HCT116 (cell line): ENCODE measurements at regions not wholly inside any gene's neighbourhood (a gene's known extent, or its start where the extent isn't known, plus 50 kb on each side); places are given as distances from the start of the nearest gene placed in this dataset.

Experiments
- ATAC-seq: fragments of 200-7000 bp; cut with Tn5 transposase; 2 replicates; pipeline ENCODE4 v1.9.1; 2020; ENCODE audit warnings: mild to moderate bottlenecking, moderate library complexity
- BruUV-seq: library from RNA; stranded (reverse); fragments of 400-500 nt; replicated peaks from 2 replicates; lab custom pipeline; 2021; lab: Mats Ljungman, UMichigan
- CTCF ChIA-PET: fragments of 300-600 bp; sonication (Branson Sonifier 250); formaldehyde crosslinking; loops from one replicate; lab custom pipeline; 2021; ENCODE audit warnings: antibody characterized with exemption; lab: Charles Lee
- POLR2A ChIA-PET: fragments of 300-600, 350-600 bp; sonication (Branson Sonifier 250); formaldehyde crosslinking; loops from one replicate; lab custom pipeline; 2021; ENCODE audit warnings: antibody characterized with exemption; lab: Charles Lee
- RAD21 ChIA-PET, 2 experiments: fragments of 300-600 bp; sonication (Branson Sonifier 250); formaldehyde crosslinking; loops; one replicate each; lab custom pipeline; 2023; ENCODE audit warnings: low total read pairs in 2 of 2; ENCODE audit not compliant: uncharacterized antibody in 2 of 2, unreplicated experiment in 2 of 2, low non-redundant PET in 1 of 2; lab: Charles Lee
- DNase-seq: peaks from one replicate; pipeline ENCODE4 v3.0.0-alpha.2; 2010; ENCODE audit warnings: low read depth, low spot score
- H2AFZ ChIP-seq: fragments of 200-600 bp; shearing (Covaris generic), sonication (generic); 2 replicates; pipeline ENCODE4 v1.6.1; 2017; ENCODE audit warnings: low read depth, mixed run types, mixed read lengths, antibody characterized with exemption, low read length; ENCODE audit not compliant: poor library complexity, severe bottlenecking
- H3K27ac ChIP-seq: 2 replicates; pipeline ENCODE4 v1.5.1; 2012; ENCODE audit warnings: low read depth, low read length
- H3K27me3 ChIP-seq: fragments of 200-600 bp; sonication (generic); 2 replicates; pipeline ENCODE4 v1.6.1; 2016; ENCODE audit warnings: mixed run types, low read length, mixed read lengths; ENCODE audit not compliant: insufficient read depth
- H3K36me3 ChIP-seq, 2 experiments: fragments of 200-500 bp in 1 of 2; fragments of 200-600 bp in 1 of 2; sonication (Bioruptor generic) in 1 of 2; sonication (generic) in 1 of 2; 2 replicates each; pipeline versions ENCODE4 v1.5.1 to v1.6.1; 2014 to 2016; ENCODE audit warnings: low read length in 2 of 2, inconsistent platforms in 1 of 2, mixed read lengths in 1 of 2, mixed run types in 1 of 2; ENCODE audit not compliant: insufficient read depth in 2 of 2, control insufficient read depth in 1 of 2
- H3K4me1 ChIP-seq, 2 experiments: fragments of 200-600 bp in 1 of 2; sonication (generic) in 1 of 2; 2 replicates each; pipeline versions ENCODE4 v1.5.1 to v1.6.1; 2012 to 2017; ENCODE audit warnings: low read length in 2 of 2, inconsistent platforms in 1 of 2, mild to moderate bottlenecking in 1 of 2, mixed read lengths in 1 of 2, mixed run types in 1 of 2, moderate library complexity in 1 of 2; ENCODE audit not compliant: insufficient read depth in 2 of 2, control insufficient read depth in 1 of 2
- H3K4me2 ChIP-seq: fragments of 200-600 bp; sonication (generic); 2 replicates; pipeline ENCODE4 v1.6.1; 2017; ENCODE audit warnings: mixed run types, low read length, mixed read lengths
- H3K4me3 ChIP-seq, 2 experiments: fragments of 200-600 bp in 1 of 2; sonication (generic) in 1 of 2; replicated peaks in 1 of 2; 2 replicates each; pipeline ENCODE4 v1.5.1; 2011 to 2016; ENCODE audit warnings: low read length in 2 of 2, control low read depth in 1 of 2, low read depth in 1 of 2, mild to moderate bottlenecking in 1 of 2, mixed read lengths in 1 of 2, mixed run types in 1 of 2
- H3K79me2 ChIP-seq: fragments of 200-600 bp; sonication (generic); 2 replicates; pipeline ENCODE4 v1.6.1; 2017; ENCODE audit warnings: mild to moderate bottlenecking, mixed run types, low read length, moderate library complexity, mixed read lengths; ENCODE audit not compliant: insufficient read depth
- H3K9ac ChIP-seq: fragments of 200-600 bp; sonication (generic); 2 replicates; pipeline ENCODE4 v1.6.1; 2016; ENCODE audit warnings: low read length, mixed read lengths
- H3K9me2 ChIP-seq: fragments of 200-600 bp; sonication (generic), shearing (Covaris generic); 2 replicates; pipeline ENCODE4 v1.6.1; 2017; ENCODE audit warnings: mixed run types, mild to moderate bottlenecking, moderate library complexity; ENCODE audit not compliant: insufficient read depth
- H3K9me3 ChIP-seq, 2 experiments: fragments of 200-500 bp in 1 of 2; fragments of 200-600 bp in 1 of 2; sonication (Bioruptor generic) in 1 of 2; sonication (generic) in 1 of 2; 2 replicates each; pipeline ENCODE4 v1.6.1; 2014 to 2017; ENCODE audit warnings: low read length in 2 of 2, mixed read lengths in 2 of 2, inconsistent platforms in 1 of 2, low read depth in 1 of 2, mild to moderate bottlenecking in 1 of 2, mixed run types in 1 of 2, moderate library complexity in 1 of 2; ENCODE audit not compliant: control insufficient read depth in 1 of 2, insufficient read depth in 1 of 2
- H4K20me1 ChIP-seq: fragments of 200-600 bp; sonication (generic), shearing (Covaris generic); 2 replicates; pipeline ENCODE4 v1.6.1; 2017; ENCODE audit warnings: mixed run types, mild to moderate bottlenecking, moderate library complexity; ENCODE audit not compliant: insufficient read depth
- CEBPB ChIP-seq: IDR thresholded peaks from 2 replicates; pipeline ENCODE4 v1.6.1; 2012; ENCODE audit warnings: low read depth
- EGR1 ChIP-seq: IDR thresholded peaks from 2 replicates; pipeline ENCODE4 v1.6.1; 2012; ENCODE audit warnings: low read depth
- FOSL1 ChIP-seq: IDR thresholded peaks from 2 replicates; pipeline ENCODE4 v1.6.1; 2012; ENCODE audit warnings: low read depth
- POLR2A ChIP-seq: IDR thresholded peaks from 2 replicates; pipeline ENCODE4 v1.7.0; 2011; ENCODE audit warnings: borderline replicate concordance; ENCODE audit not compliant: insufficient read depth, insufficient read length; ENCODE audit errors: extremely low read depth
- POLR2AphosphoS5 ChIP-seq: IDR thresholded peaks from 2 replicates; pipeline ENCODE4 v1.6.1; 2011; ENCODE audit warnings: mild to moderate bottlenecking, low read depth, low read length, moderate library complexity
- RAD21 ChIP-seq: IDR thresholded peaks from 2 replicates; pipeline ENCODE4 v1.6.1; 2012; ENCODE audit warnings: low read depth, mild to moderate bottlenecking
- SIN3A ChIP-seq: IDR thresholded peaks from 2 replicates; pipeline ENCODE4 v1.6.1; 2012; ENCODE audit warnings: low read depth
- SP1 ChIP-seq: IDR thresholded peaks from 2 replicates; pipeline ENCODE4 v1.6.1; 2012; ENCODE audit warnings: low read depth
- SRF ChIP-seq: IDR thresholded peaks from 2 replicates; pipeline ENCODE4 v1.6.1; 2012; ENCODE audit warnings: low read depth
- TCF7L2 ChIP-seq: IDR thresholded peaks from 2 replicates; pipeline ENCODE4 v1.7.0; 2011; ENCODE audit warnings: borderline replicate concordance, inconsistent platforms; ENCODE audit not compliant: insufficient read depth, insufficient read length; ENCODE audit errors: extremely low read depth
- YY1 ChIP-seq: IDR thresholded peaks from 2 replicates; pipeline ENCODE4 v1.6.1; 2011; ENCODE audit warnings: low read length, low read depth, moderate library complexity, mild to moderate bottlenecking; ENCODE audit not compliant: insufficient replicate concordance; ENCODE audit errors: extremely low read depth
- ZFX ChIP-seq: fragments of 450-650 bp; IDR thresholded peaks from 2 replicates; pipeline ENCODE4 v1.6.1; 2017
- intact Hi-C: fragments of 100-400 bp; cut with micrococcal nuclease; formaldehyde crosslinking; loops from 2 replicates; pipeline ENCODE4 v1.10.0; 2022
- TF ChIP-seq, protein P1 (sequence below): IDR thresholded peaks from 2 replicates; pipeline ENCODE4 v1.6.1; 2012
- TF ChIP-seq, protein P2 (sequence below): IDR thresholded peaks from 2 replicates; pipeline ENCODE4 v1.6.1; 2012
- TF ChIP-seq, protein P3 (sequence below): IDR thresholded peaks from 2 replicates; pipeline ENCODE4 v1.6.1; 2012; ENCODE audit warnings: low read depth

DNA sequence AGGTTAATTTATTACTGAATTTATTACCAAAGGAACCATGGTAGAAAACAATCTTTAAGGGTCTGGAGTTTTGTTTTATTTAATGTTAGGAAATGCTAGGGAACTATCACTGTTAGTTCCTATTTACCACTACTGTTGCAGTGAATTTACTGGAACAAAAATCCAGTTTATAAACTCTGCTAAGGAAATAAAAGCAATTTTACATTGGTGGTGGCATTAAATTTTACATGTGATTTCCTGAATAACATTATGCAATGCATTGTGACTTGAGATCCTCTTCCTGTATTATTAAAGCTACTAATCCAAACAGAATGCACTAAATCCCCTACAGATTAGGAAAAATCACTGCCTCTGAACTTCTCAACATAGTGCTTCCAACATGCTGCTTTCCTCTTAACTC is 599.5 kb upstream of the PTGER4 start:
- DNase-seq: no peak
- ChIA-PET CTCF (no interaction called here), RAD21 (no interaction called here), POLR2A (interaction anchor here (0.5 kb wide), 1 partner anchor 600 kb away, joined by 5 read pairs; the partner anchor contains the start of gene PTGER4)
- no peaks in the 10 kb centered on the region for H4K20me1 ChIP-seq
- no peak overlapping the region for H3K9ac ChIP-seq
- TF ChIP-seq RAD21: no peak
- no peak for TF ChIP-seq SIN3A
- no peak for TF ChIP-seq SP1
- TF ChIP-seq EGR1: no peak
- TF ChIP-seq YY1: no peak
- BruUV-seq: no TSS peak
- H2AFZ ChIP-seq: no peak overlapping the region
- no peaks in the 10 kb centered on the region for H3K36me3 ChIP-seq
- no peaks in the 10 kb centered on the region for H3K79me2 ChIP-seq
- H3K27ac ChIP-seq: no peak overlapping the region
- no peaks in the 10 kb centered on the region for H3K9me3 ChIP-seq
- no peaks in the 10 kb centered on the region for H3K9me2 ChIP-seq
- intact Hi-C loops: no loop called here
- no peak overlapping the region for H3K4me2 ChIP-seq
- no peaks in the 10 kb centered on the region for H3K27me3 ChIP-seq
- no peak for ATAC-seq
- no peaks in the 10 kb centered on the region for H3K4me1 ChIP-seq
- no peak overlapping the region for H3K4me3 ChIP-seq

DNA sequence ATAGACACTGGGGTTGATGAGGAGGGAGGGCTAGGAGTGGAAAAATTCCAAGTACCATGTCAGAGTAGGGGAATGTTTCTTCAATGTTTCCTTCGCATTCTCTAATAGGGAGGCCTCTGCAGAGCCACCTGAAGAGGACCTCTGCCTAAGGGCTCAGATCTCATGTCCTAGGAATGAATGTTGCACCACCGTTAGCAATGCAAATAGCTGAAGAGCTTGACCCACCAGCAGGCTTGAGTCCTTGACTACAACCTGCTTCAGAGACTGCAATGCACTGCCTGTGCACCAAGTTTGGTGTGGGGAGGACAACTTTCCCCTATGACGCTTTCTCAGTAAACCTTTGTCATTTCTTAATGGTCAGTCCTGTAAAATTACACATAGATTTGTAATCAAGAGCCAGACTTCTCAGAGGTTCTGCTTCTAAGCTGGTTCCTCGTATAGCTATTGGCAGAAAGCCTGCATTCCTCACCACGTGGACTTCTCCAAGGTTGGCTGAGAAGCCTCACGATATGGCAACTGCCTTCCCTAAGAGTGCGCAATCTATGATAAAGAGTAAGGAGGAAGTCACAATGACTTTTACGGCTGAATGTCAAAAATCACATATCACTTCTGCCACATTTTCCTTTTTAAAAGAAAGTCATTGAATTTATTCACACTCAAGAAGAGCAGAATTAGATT is 600.7 kb upstream of the PTGER4 start:
- Histone ChIP-seq H2AFZ (no peak overlapping the region), H3K79me2 (no peaks in the 10 kb centered on the region), H3K9me3 (no peaks in the 10 kb centered on the region), H4K20me1 (no peaks in the 10 kb centered on the region), H3K4me2 (no peak overlapping the region), H3K9ac (no peak overlapping the region), H3K4me3 (no peak overlapping the region)
- no peak for ATAC-seq
- TF ChIP-seq POLR2AphosphoS5 (no peak), SRF (no peak), SIN3A (no peak), POLR2A (no peak), ZFX (no peak), TCF7L2 (no peak), FOSL1 (no peak), CEBPB (no peak)
- TF ChIP-seq, protein P1, sequence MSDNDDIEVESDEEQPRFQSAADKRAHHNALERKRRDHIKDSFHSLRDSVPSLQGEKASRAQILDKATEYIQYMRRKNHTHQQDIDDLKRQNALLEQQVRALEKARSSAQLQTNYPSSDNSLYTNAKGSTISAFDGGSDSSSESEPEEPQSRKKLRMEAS: no peak
- TF ChIP-seq, protein P2, sequence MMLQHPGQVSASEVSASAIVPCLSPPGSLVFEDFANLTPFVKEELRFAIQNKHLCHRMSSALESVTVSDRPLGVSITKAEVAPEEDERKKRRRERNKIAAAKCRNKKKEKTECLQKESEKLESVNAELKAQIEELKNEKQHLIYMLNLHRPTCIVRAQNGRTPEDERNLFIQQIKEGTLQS: no peak
- TF ChIP-seq, protein P3, sequence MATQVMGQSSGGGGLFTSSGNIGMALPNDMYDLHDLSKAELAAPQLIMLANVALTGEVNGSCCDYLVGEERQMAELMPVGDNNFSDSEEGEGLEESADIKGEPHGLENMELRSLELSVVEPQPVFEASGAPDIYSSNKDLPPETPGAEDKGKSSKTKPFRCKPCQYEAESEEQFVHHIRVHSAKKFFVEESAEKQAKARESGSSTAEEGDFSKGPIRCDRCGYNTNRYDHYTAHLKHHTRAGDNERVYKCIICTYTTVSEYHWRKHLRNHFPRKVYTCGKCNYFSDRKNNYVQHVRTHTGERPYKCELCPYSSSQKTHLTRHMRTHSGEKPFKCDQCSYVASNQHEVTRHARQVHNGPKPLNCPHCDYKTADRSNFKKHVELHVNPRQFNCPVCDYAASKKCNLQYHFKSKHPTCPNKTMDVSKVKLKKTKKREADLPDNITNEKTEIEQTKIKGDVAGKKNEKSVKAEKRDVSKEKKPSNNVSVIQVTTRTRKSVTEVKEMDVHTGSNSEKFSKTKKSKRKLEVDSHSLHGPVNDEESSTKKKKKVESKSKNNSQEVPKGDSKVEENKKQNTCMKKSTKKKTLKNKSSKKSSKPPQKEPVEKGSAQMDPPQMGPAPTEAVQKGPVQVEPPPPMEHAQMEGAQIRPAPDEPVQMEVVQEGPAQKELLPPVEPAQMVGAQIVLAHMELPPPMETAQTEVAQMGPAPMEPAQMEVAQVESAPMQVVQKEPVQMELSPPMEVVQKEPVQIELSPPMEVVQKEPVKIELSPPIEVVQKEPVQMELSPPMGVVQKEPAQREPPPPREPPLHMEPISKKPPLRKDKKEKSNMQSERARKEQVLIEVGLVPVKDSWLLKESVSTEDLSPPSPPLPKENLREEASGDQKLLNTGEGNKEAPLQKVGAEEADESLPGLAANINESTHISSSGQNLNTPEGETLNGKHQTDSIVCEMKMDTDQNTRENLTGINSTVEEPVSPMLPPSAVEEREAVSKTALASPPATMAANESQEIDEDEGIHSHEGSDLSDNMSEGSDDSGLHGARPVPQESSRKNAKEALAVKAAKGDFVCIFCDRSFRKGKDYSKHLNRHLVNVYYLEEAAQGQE: no peak
- TF ChIP-seq, all 23 proteins: peak for 0
- intact Hi-C loops: no loop called here
- BruUV-seq: no TSS peak
- no peaks in the 10 kb centered on the region for H3K9me2 ChIP-seq
- H3K27ac ChIP-seq: no peak overlapping the region
- CTCF ChIA-PET: no interaction called here
- no peaks in the 10 kb centered on the region for H3K36me3 ChIP-seq
- POLR2A ChIA-PET: no interaction called here
- RAD21 ChIA-PET: no interaction called here
- no peaks in the 10 kb centered on the region for H3K27me3 ChIP-seq
- no peak for DNase-seq
- no peaks in the 10 kb centered on the region for H3K4me1 ChIP-seq
